8988T (cell line): ENCODE measurements at regions not wholly inside any gene's neighbourhood (a gene's known extent, or its start where the extent isn't known, plus 50 kb on each side); places are given as distances from the start of the nearest gene placed in this dataset.
"Not testable (repeated sequence)": the region's sequence is repeated elsewhere in the genome, so short reads cannot be mapped to it uniquely, and the experiment has no call there.

Experiments
- DNase-seq: peaks from one replicate; pipeline ENCODE4 v3.0.0; 2011

DNA sequence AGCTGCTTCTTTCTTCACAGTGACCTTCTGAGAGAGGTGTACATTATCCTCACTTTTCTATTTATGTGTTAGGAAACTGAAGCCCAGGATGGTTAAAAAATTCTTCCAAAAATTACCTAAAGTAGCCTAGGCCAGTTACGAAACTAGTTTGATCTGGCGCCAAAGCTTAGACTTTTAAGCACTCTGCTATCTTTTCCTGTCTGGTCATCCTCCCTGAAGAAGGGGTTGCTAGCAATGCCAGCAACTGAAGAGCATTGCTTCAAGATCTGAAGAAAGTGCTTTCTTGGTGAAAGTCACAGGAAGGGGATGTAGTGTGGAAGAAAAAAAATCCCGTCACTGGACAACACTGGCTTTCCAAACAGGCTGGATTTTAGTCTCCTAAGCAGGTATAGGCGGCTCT, 618.8 kb upstream of the GRM7 start:
- DNase-seq: no peak

- DNase-seq: no peak
Observed at GRCh38 chr3:6248528-6248927, 612.4 kb upstream of the GRM7 start.

DNA sequence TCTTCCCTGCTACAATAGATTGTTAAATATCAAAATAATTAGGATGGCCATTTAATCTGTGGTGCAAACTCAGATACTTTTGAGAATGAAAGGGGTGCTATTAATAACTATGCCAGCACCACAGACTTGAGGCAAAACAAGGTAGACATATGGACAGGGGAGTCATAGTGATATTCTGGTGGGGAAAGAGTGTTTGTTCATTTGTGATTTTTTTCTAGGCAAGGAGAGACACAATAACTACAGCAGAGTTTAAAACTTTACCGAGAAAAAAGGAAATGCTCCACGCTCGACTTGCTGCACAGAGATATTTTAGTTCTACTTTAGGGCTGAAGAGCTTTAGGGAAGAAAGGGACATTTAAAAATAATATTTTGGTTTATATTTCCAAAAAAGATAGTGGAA, 611.2 kb upstream of the GRM7 start:
- DNase-seq: no peak

- no peak for DNase-seq
Observed at GRCh38 chr3:6250167-6250566, 610.7 kb upstream of the GRM7 start.

DNA sequence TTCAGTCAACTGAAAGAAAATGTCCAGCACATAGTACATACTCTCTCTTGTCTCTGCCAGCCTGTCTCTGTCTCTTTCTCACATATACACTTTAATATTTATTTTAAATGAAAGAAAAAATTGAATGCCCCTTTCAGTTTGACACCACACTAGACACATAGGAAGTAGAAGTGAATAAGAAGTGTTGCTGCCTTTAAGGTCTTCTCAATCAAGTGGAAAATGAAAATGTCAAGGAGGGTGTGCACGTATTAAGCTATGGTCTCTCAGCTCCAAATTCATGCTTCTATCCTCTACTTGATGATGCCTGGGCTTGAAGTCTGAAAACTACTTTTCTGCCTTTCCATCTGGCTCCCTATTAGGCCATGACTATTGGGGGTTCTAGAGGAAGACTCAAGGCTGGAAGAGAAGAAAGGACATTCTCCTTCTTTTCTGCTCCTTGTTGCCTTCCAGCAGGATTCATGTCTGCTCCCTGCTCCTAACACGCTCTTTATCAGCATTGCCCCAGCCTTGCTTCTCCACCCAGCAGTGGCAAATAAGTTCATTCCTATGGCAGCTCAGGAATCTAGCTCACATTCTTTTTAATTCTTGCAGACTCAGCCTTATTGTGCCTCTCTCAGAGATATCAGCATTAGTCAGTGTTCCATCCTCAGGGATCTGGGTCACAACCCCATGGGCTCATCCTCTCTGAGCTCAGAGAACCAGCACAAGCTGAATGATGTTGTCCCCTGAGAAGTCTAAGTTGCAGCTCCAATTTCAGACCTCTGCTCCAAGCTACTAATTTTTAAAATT, 609.1 kb upstream of the GRM7 start:
- DNase-seq: no peak

DNA sequence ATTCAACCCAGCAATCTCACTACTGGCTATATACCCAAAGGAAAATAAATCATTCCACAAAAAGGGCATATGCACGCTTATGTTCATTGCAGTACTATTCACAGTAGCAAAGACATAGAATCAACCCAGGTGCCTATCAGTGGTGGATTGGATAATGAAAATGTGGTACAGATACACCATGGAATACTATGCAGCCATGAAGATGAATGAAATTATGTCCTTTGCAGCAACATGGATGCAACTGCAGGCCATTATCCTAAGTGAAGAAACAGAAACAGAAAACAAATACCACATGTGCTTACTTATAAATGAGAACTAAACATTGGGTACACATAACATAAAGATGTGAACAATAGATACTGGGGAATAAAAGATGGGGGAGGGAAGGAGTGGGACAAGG, 606.4 kb upstream of the GRM7 start:
- DNase-seq: no peak

- no peak for DNase-seq
Observed at GRCh38 chr3:6255229-6255628, 605.7 kb upstream of the GRM7 start.

DNA sequence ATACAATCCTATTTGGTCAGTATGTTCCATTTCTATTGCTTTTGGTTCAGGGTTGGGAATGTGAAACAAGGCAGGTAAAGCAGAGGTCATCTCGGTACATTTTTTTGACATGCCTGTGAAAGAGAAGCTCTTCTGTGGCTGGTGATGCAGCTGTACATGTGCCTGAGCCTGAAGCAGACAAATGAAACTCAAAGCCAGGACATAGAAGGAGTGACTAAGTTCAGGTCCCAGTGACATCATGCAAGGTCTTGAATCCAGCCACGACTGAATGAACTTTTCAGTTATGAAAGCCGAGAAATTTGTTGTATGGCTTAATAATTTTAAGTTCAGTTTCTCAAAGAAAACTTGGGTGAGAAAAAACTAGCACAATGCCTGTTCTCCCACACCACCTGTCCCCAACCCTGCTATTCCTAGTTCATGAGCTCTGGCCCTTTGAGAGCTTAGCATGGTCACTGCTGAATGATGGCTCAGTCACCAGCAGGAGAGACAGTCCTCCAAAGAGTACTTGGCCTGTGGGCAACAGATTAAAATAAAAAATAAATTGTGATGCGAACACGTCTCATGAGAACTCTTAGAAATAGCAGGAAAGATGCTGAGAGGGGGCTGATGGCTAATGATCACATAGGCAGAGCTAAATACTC, 600.2 kb upstream of the GRM7 start:
- DNase-seq: no peak

DNA sequence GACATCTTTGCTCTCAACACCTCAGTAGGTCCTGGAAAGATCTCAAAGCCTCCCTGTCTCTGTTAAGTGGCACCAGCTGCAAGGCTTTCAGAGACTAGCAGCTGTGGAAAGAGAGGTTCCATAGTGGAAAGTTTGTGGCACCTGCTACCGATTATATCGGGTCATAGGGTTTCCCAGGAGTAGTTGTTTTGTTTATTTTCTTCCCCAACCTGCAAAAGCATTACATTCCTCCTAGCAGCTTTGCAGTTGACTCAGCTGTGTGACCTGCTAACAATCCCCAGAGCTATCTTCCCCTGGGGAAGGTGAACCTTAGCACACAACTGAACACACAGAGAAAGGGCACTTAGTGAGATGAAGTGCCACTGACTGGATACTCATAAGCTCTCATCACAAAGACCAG, 598.9 kb upstream of the GRM7 start:
- DNase-seq: no peak

DNA sequence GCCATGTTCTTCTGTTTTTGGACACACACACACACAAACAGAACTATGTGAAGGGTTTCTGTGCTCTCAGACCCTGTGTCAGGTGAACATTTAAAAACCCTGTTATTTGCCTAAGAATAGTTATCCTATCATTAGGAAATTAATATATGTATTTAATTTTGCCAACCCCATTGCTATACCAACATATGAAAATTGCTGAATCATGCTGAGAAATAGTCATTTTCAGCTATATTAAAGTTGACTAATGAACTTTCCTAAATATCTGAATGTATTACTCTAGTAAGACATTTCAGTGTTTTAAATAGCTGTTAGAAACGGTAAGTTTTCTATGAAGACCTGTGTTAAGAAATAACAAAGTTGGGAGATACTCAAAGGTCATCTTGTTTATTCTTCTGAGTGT, 596.9 kb upstream of the GRM7 start:
- DNase-seq: no peak

- no peak for DNase-seq
Observed at GRCh38 chr3:6264906-6265305, 596.0 kb upstream of the GRM7 start.

GRCh38 chr3:6266135-6266534, 594.8 kb upstream of the GRM7 start:
- DNase-seq: no peak

- DNase-seq: no peak
Observed at GRCh38 chr3:6273878-6274277, 587.0 kb upstream of the GRM7 start.

GRCh38 chr3:6281662-6282061, 579.3 kb upstream of the GRM7 start:
- no peak for DNase-seq

DNA sequence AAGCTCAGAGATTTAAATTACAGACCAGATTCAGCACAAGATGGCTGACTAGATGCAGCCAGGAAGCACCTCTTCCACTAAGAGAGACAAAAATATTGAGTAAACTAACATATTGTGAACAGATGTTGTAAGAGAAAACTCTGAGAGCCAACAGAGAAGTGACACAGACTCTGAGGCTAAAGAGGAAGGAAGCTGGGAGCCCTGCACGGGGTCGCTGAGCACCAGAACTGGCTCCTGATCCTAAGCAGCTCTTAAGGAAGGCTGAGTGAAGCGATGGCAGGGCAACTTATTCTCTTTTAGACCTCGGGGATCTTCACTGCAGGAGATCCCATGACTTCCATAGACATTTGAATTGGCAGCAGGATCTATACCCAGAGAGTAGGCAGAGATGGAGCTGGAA, 578.0 kb upstream of the GRM7 start:
- no peak for DNase-seq

DNA sequence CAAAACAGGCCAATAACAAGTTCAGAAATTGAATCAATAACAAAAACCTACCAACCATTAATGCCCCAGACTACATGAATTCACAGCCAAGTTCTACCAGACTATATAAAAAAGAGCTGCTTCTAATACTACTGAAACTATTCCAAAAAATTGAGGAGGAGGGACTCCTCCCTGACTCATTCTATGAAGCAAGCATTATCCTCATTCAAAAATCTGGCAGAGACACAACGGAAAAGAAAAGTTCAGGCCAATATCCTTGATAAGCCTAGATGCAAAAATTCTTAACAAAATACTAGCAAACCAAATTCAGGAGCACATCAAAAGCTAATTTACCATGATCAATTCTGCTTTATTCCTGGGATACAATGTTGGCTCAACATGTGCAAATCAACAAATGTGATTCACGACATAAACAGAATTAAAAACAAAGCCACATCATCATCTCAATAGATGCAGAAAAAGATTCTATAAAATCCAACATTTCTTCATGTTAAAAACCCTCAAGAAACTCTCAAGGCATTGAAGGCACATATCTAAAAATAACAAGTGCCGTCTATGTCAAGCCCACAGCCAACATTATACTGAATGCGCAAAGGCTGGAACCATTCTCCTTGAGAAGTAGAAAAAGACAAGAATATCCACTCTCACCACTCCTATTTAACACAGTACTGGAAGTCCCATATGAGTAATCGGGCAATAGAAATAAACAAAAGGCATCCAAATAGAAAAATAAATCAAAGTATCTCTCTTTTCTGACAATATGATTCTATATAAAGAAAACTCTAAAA, 573.6 kb upstream of the GRM7 start:
- no peak for DNase-seq

- DNase-seq: no peak
Observed at GRCh38 chr3:6301626-6302025, 559.3 kb upstream of the GRM7 start.

DNA sequence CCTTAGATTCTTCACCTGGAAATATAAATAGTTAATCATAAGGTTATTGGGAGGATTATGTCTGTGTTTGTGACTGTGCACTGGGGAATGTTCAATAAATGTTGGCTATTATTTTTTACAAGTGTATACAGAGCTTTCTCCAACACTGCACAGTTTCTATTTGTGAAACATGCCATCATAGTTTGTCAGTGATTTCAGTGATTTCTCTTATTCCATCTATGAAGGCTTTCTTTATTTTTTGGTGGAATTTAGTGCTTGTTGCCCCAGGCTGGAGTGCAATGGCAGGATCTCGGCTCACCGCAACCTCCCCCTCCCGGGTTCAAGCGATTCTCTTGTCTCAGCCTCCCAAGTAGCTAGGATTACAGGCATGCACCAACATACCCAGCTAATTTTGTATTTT, 545.0 kb upstream of the GRM7 start:
- no peak for DNase-seq

DNA sequence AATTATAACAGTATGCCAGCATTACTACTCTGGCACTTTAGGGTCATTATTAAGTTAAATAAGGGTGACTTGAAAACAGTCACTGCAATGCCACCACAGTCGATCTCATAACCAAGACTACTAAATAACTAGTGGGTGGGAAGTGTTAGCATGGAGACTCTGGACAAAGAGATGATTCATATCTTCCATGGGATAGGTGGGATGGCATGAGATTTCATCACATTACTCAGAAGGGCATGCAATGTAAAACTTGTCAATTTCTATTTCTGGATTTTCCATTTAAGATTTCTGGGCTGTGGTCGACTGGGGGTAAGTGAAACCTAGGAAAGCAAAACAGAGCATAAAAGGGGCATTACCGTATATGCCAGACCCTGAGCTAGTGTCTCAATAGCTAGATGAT, 538.9 kb upstream of the GRM7 start:
- no peak for DNase-seq

GRCh38 chr3:6326771-6327170, 534.1 kb upstream of the GRM7 start:
- DNase-seq: no peak

DNA sequence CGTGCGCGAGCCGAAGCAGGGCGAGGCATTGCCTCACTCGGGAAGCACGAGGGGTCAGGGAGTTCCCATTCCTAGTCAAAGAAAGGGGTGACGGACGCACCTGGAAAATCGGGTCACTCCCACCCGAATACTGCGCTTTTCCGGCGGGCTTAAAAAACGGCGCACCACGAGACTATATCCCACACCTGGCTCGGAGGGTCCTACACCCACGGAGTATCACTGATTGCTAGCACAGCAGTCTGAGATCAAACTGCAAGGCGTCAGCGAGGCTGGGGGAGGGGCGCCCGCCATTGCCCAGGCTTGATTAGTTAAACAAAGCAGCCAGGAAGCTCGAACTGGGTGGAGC, 520.0 kb upstream of the GRM7 start:
- not testable (repeated sequence) for DNase-seq

GRCh38 chr3:6351752-6352151, 509.2 kb upstream of the GRM7 start:
- no peak for DNase-seq

- DNase-seq: no peak
Observed at GRCh38 chr3:6354653-6355052, 506.3 kb upstream of the GRM7 start.

DNA sequence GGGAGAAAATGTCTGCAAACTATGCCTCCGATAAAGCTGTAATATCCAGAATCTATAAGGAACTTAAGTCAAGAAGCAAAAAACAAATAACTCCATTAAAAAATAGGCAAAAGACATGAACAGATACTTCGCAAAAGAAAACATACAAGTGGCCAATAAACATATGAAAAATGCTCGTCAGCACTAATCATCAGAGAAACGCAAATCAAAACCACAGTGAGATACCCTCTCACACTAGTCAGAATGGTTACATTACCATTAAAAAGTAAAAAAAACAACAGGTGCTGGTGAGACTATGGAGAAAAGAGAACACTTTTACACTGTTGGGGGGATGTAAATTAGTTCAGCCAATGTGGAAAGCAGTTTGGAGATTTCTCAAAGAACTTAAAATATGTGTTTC, 498.5 kb upstream of the GRM7 start:
- no peak for DNase-seq
